ENCODE measurements at regions not wholly inside any gene's neighbourhood (a gene's known extent, or its start where the extent isn't known, plus 50 kb on each side); places are given as distances from the start of the nearest gene placed in this dataset.

- 66 to 91% (median 84%) methylated on average over 1 of the region's 1 CpG for WGBS, 4 donors
- intact Hi-C loops (cut with DNase I), result no loop called here
- Histone ChIP-seq H3K27ac (no peak overlapping the region), H3K36me3 (replicated peaks in 1 of 2) (no peaks in the 10 kb centered on the region), H3K4me3 (no peak overlapping the region), H3K27me3 (no peaks in the 10 kb centered on the region), H3K9me3 (replicated peaks in 1 of 3) (no peaks in the 10 kb centered on the region), H3K4me1 (replicated peaks in 1 of 2) (peaks cover 0 to 8% of the 10 kb centered on the region in 2 donors)
- DNase-seq, result no peak
- TF ChIP-seq CTCF (IDR thresholded peaks at IDR 0.05) (no peak), POLR2A (IDR thresholded peaks at IDR 0.05) (no peak)
These were observed 963.3 kb upstream of the GJE1 start for GRCh38 chr6:141169419-141169818.

GRCh38 chr6:141167945-141168344 lies 964.8 kb upstream of the GJE1 start:
- peaks cover 0 to 8% of the 10 kb centered on the region in 2 donors for H3K4me1 ChIP-seq (replicated peaks in 1 of 2)
- intact Hi-C loops (cut with DNase I), result no loop called here
- H3K27me3 ChIP-seq, result no peaks in the 10 kb centered on the region
- DNase-seq, result no peak
- no peak for TF ChIP-seq CTCF (IDR thresholded peaks at IDR 0.05)
- TF ChIP-seq POLR2A (IDR thresholded peaks at IDR 0.05), result no peak
- no peaks in the 10 kb centered on the region for H3K36me3 ChIP-seq (replicated peaks in 1 of 2)
- no peaks in the 10 kb centered on the region for H3K9me3 ChIP-seq (replicated peaks in 1 of 3)
- no peak overlapping the region for H3K4me3 ChIP-seq
- WGBS, 4 donors, result 93 to 96% (median 95%) methylated on average over 20 of the region's 20 CpGs
- H3K27ac ChIP-seq, result no peak overlapping the region

GRCh38 chr6:141165002-141165665 lies 967.6 kb upstream of the GJE1 start:
- WGBS, 4 donors, result 80 to 92% (median 85%) methylated on average over 1 of the region's 1 CpG
- Histone ChIP-seq H3K9me3 (replicated peaks in 1 of 3) (no peaks in the 10 kb centered on the region), H3K4me1 (replicated peaks in 1 of 2) (peaks cover 0 to 8% of the 10 kb centered on the region in 2 donors), H3K27ac (no peak overlapping the region), H3K4me3 (no peak overlapping the region), H3K36me3 (replicated peaks in 1 of 2) (no peaks in the 10 kb centered on the region), H3K27me3 (no peaks in the 10 kb centered on the region)
- DNase-seq, result no peak
- TF ChIP-seq CTCF (IDR thresholded peaks at IDR 0.05) (no peak), POLR2A (IDR thresholded peaks at IDR 0.05) (no peak)
- intact Hi-C loops (cut with DNase I), result no loop called here

GRCh38 chr6:141164042-141164743 lies 968.5 kb upstream of the GJE1 start:
- WGBS, 4 donors, result 52 to 72% (median 63%) methylated on average over 4 of the region's 4 CpGs
- no peak overlapping the region for H3K27ac ChIP-seq

More at GRCh38 chr6:141164042-141164743, 968.5 kb upstream of the GJE1 start:
- Histone ChIP-seq H3K36me3 (replicated peaks in 1 of 2) (no peaks in the 10 kb centered on the region), H3K4me1 (replicated peaks in 1 of 2) (peaks cover 0 to 8% of the 10 kb centered on the region in 2 donors), H3K27me3 (no peaks in the 10 kb centered on the region), H3K9me3 (replicated peaks in 1 of 3) (no peaks in the 10 kb centered on the region), H3K4me3 (no peak overlapping the region)
- intact Hi-C loops (cut with DNase I), result no loop called here
- no peak for DNase-seq
- TF ChIP-seq POLR2A (IDR thresholded peaks at IDR 0.05) (no peak), CTCF (IDR thresholded peaks at IDR 0.05) (no peak)
